OCI-LY3 (cell line): ENCODE measurements at regions not wholly inside any gene's neighbourhood (a gene's known extent, or its start where the extent isn't known, plus 50 kb on each side); places are given as distances from the start of the nearest gene placed in this dataset.

ENCODE experiments used
- H2AFZ ChIP-seq: fragments of 200-600, 300-600 bp; shearing (Covaris generic); 2 replicates; pipeline ENCODE4 v1.6.0; 2014; ENCODE audit warnings: antibody characterized with exemption, low read depth, low read length
- H3K27ac ChIP-seq: fragments of 200-600, 300-600 bp; sonication (generic); 2 replicates; pipeline ENCODE4 v1.5.1; 2014; ENCODE audit warnings: mild to moderate bottlenecking, low read length, moderate library complexity, mixed read lengths
- H3K27me3 ChIP-seq: fragments of 200-600, 300-600 bp; sonication (generic); 2 replicates; pipeline ENCODE4 v1.6.1; 2014; ENCODE audit warnings: low read depth, low read length, mixed read lengths
- H3K36me3 ChIP-seq: fragments of 200-600, 300-600 bp; sonication (generic); replicated peaks from 2 replicates; pipeline ENCODE3; 2014; ENCODE audit warnings: low read depth, low read length, mixed read lengths
- H3K4me1 ChIP-seq: fragments of 300-600, 200-600 bp; sonication (generic); 2 replicates; pipeline ENCODE4 v1.6.1; 2014; ENCODE audit warnings: low read length, mixed read lengths
- H3K4me2 ChIP-seq: fragments of 200-600, 300-600 bp; sonication (generic); 2 replicates; pipeline ENCODE4 v1.6.1; 2014; ENCODE audit warnings: low read length, mixed read lengths
- H3K4me3 ChIP-seq: fragments of 300-600, 200-600 bp; sonication (generic); 2 replicates; pipeline ENCODE4 v1.5.1; 2014; ENCODE audit warnings: antibody characterized with exemption, mild to moderate bottlenecking, low read length, moderate library complexity
- H3K79me2 ChIP-seq: fragments of 300-600, 200-600 bp; shearing (Covaris generic); 2 replicates; pipeline ENCODE4 v1.6.1; 2014; ENCODE audit warnings: mild to moderate bottlenecking, low read length, mixed read lengths
- H3K9ac ChIP-seq: fragments of 300-600, 200-600 bp; shearing (Covaris generic); 2 replicates; pipeline ENCODE4 v1.6.0; 2014; ENCODE audit warnings: mild to moderate bottlenecking, low read length, moderate library complexity
- H3K9me3 ChIP-seq: fragments of 200-600, 300-600 bp; shearing (Covaris generic); 2 replicates; pipeline ENCODE4 v1.6.1; 2014; ENCODE audit warnings: low read length, mixed read lengths; ENCODE audit not compliant: insufficient read depth
- H4K20me1 ChIP-seq: fragments of 200-600, 300-600 bp; sonication (generic); 2 replicates; pipeline ENCODE4 v1.6.1; 2016; ENCODE audit warnings: low read length, mixed read lengths; ENCODE audit not compliant: insufficient read depth
- CTCF ChIP-seq: fragments of 200-600, 300-600 bp; sonication (generic); IDR thresholded peaks from 2 replicates; pipeline ENCODE4 v1.5.1; 2014; ENCODE audit warnings: antibody characterized with exemption, low read length, low read depth
- EZH2phosphoT487 ChIP-seq: fragments of 200-600 bp; shearing (Covaris generic); IDR thresholded peaks from 2 replicates; pipeline ENCODE4 v1.6.1; 2018; ENCODE audit warnings: antibody characterized with exemption, mixed run types, low read depth

- H3K4me1 ChIP-seq, result peaks cover 26% of the 10 kb centered on the region
- H3K4me2 ChIP-seq, result no peak overlapping the region
- H3K36me3 ChIP-seq, result no peaks in the 10 kb centered on the region
- H3K4me3 ChIP-seq, result no peak overlapping the region
- H3K9me3 ChIP-seq, result no peaks in the 10 kb centered on the region
- H3K79me2 ChIP-seq, result no peaks in the 10 kb centered on the region
- H3K27ac ChIP-seq, result no peak overlapping the region
- no peaks in the 10 kb centered on the region for H3K27me3 ChIP-seq
- no peak overlapping the region for H3K9ac ChIP-seq
- H2AFZ ChIP-seq, result no peak overlapping the region
- TF ChIP-seq CTCF, result no peak
- TF ChIP-seq EZH2phosphoT487, result no peak
- no peaks in the 10 kb centered on the region for H4K20me1 ChIP-seq
Observed at GRCh38 chr10:4655879-4656278, 170.1 kb upstream of the AKR1E2 start.

- Histone ChIP-seq H4K20me1 (no peaks in the 10 kb centered on the region), H3K27ac (no peak overlapping the region), H3K4me3 (no peak overlapping the region), H3K79me2 (no peaks in the 10 kb centered on the region), H3K9ac (no peak overlapping the region), H3K36me3 (no peaks in the 10 kb centered on the region), H3K4me1 (peaks cover 30% of the 10 kb centered on the region), H3K4me2 (no peak overlapping the region), H3K9me3 (no peaks in the 10 kb centered on the region), H2AFZ (peak overlapping the region; percentile 65; the same call in 1 of the 2 replicates), H3K27me3 (no peaks in the 10 kb centered on the region)
- TF ChIP-seq EZH2phosphoT487 (no peak), CTCF (no peak)
Observed at GRCh38 chr10:4655406-4655805, 170.6 kb upstream of the AKR1E2 start.

DNA sequence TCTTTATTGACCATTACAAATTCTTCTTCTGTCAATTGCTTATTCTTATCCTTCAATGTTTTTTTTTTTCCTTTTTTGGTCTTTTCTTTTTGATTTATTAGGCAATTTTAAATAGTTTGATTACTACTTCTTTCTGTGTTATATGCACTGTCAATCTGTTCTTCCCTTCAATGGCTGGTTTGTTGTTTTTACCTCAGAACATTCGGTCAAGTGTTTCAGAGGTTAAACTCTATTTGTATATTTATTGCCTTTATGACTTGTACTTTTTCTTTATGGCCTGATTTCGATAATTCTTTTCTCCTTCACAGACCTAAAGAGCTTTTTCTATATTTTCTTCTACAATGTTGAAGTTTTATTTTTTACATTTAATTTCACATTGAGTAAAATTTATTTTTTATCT lies 171.5 kb upstream of the AKR1E2 start:
- H3K36me3 ChIP-seq, result no peaks in the 10 kb centered on the region
- H3K4me2 ChIP-seq, result no peak overlapping the region
- no peaks in the 10 kb centered on the region for H4K20me1 ChIP-seq
- TF ChIP-seq CTCF (no peak), EZH2phosphoT487 (no peak)
- no peak overlapping the region for H3K9ac ChIP-seq
- no peaks in the 10 kb centered on the region for H3K9me3 ChIP-seq
- H3K79me2 ChIP-seq, result no peaks in the 10 kb centered on the region
- no peak overlapping the region for H3K27ac ChIP-seq
- peaks cover 38% of the 10 kb centered on the region for H3K4me1 ChIP-seq
- no peak overlapping the region for H3K4me3 ChIP-seq
- H2AFZ ChIP-seq, result no peak overlapping the region
- no peaks in the 10 kb centered on the region for H3K27me3 ChIP-seq

- H3K4me2 ChIP-seq, result no peak overlapping the region
- no peak overlapping the region for H2AFZ ChIP-seq
- no peaks in the 10 kb centered on the region for H3K27me3 ChIP-seq
- no peaks in the 10 kb centered on the region for H3K9me3 ChIP-seq
- H3K4me1 ChIP-seq, result peaks cover 38% of the 10 kb centered on the region
- H4K20me1 ChIP-seq, result no peaks in the 10 kb centered on the region
- H3K36me3 ChIP-seq, result no peaks in the 10 kb centered on the region
- no peak overlapping the region for H3K4me3 ChIP-seq
- H3K27ac ChIP-seq, result no peak overlapping the region
- no peaks in the 10 kb centered on the region for H3K79me2 ChIP-seq
- no peak overlapping the region for H3K9ac ChIP-seq
- TF ChIP-seq CTCF (no peak), EZH2phosphoT487 (no peak)
Observed at GRCh38 chr10:4653160-4653559, 172.8 kb upstream of the AKR1E2 start.
